ENCODE measurements at regions not wholly inside any gene's neighbourhood (a gene's known extent, or its start where the extent isn't known, plus 50 kb on each side); places are given as distances from the start of the nearest gene placed in this dataset.

- TF ChIP-seq EZH2 (IDR thresholded peaks at IDR 0.05; ENCODE audit: borderline replicate concordance, insufficient read depth, low read depth, low read length, poor library complexity, severe bottlenecking) (no peak), CTCF (IDR thresholded peaks at IDR 0.05) (no peak)
- ChIA-PET POLR2A (no interaction called here), CTCF (no interaction called here)
- ATAC-seq (ENCODE audit: low read depth) (no peak), DNase-seq (no peak)
- WGBS (ENCODE audit: insufficient coverage), result 89% methylated on average over 1 of the region's 1 CpG
- no peaks in the 10 kb centered on the region for H3K27me3 ChIP-seq (replicated peaks in 1 of 4; ENCODE audit: control extremely low read depth in 1 of 4, control insufficient read depth in 3 of 4, insufficient read depth in 4 of 4, low read length in 3 of 4)
- no peaks in the 10 kb centered on the region for H4K20me1 ChIP-seq (ENCODE audit: control insufficient read depth, insufficient read depth, low read length, poor library complexity, severe bottlenecking)
- H3K9ac ChIP-seq (ENCODE audit: low read length), result no peak overlapping the region
- H3K4me1 ChIP-seq (ENCODE audit: control insufficient read depth in 2 of 2, insufficient read depth in 2 of 2, low read length in 2 of 2), result no peaks in the 10 kb centered on the region
- H3K27ac ChIP-seq (ENCODE audit: low read length in 2 of 2), result no peak overlapping the region
- H2AFZ ChIP-seq (ENCODE audit: insufficient read depth, low read depth, low read length, poor library complexity, severe bottlenecking), result no peak overlapping the region
- no peak overlapping the region for H3K4me3 Mint-ChIP-seq
- H3K4me1 Mint-ChIP-seq, result no peaks in the 10 kb centered on the region
- no peak overlapping the region for H3K27ac Mint-ChIP-seq
- H3K4me2 ChIP-seq (replicated peaks; ENCODE audit: low read depth, low read length, poor library complexity, severe bottlenecking), result no peak overlapping the region
- intact Hi-C loops (cut with micrococcal nuclease), result no loop called here
- H3K9me3 ChIP-seq (ENCODE audit: control extremely low read depth in 1 of 3, control insufficient read depth in 2 of 3, insufficient read depth in 1 of 3, low read length in 2 of 3), result peaks cover 0 to 4% (median 0%) of the 10 kb centered on the region in 3 donors
- no peaks in the 10 kb centered on the region for H3K79me2 ChIP-seq (ENCODE audit: control insufficient read depth, insufficient read depth, low read length)
- H3K36me3 ChIP-seq (replicated peaks in 1 of 2; ENCODE audit: control extremely low read depth in 1 of 2, control insufficient read depth in 1 of 2, extremely low read depth in 1 of 2, insufficient read depth in 2 of 2, low read length in 1 of 2), result no peaks in the 10 kb centered on the region
- H3K4me3 ChIP-seq (ENCODE audit: control extremely low read depth in 1 of 5, extremely low read depth in 1 of 5, insufficient read depth in 1 of 5, low read depth in 2 of 5, low read length in 4 of 5), result no peak overlapping the region
- H3K27me3 Mint-ChIP-seq, result no peaks in the 10 kb centered on the region
- peaks cover 2% of the 10 kb centered on the region for H3K9me3 Mint-ChIP-seq (ENCODE audit: insufficient read depth)
These were observed 360.2 kb upstream of the GRIA1 start for GRCh38 chr5:153130296-153130695.

- H3K27ac ChIP-seq (ENCODE audit: low read length in 2 of 2), result no peak overlapping the region
- H3K9ac ChIP-seq (ENCODE audit: low read length), result no peak overlapping the region
- CTCF ChIA-PET, result no interaction called here
- H3K4me2 ChIP-seq (replicated peaks; ENCODE audit: low read depth, low read length, poor library complexity, severe bottlenecking), result no peak overlapping the region
- Mint-ChIP-seq H3K9me3 (ENCODE audit: insufficient read depth) (peaks cover 2% of the 10 kb centered on the region), H3K4me1 (no peaks in the 10 kb centered on the region), H3K27ac (no peak overlapping the region), H3K4me3 (no peak overlapping the region), H3K27me3 (no peaks in the 10 kb centered on the region)
- H3K9me3 ChIP-seq (ENCODE audit: control extremely low read depth in 1 of 3, control insufficient read depth in 2 of 3, insufficient read depth in 1 of 3, low read length in 2 of 3), result peaks cover 0 to 4% (median 0%) of the 10 kb centered on the region in 3 donors
- no peak overlapping the region for H2AFZ ChIP-seq (ENCODE audit: insufficient read depth, low read depth, low read length, poor library complexity, severe bottlenecking)
- H3K36me3 ChIP-seq (replicated peaks in 1 of 2; ENCODE audit: control extremely low read depth in 1 of 2, control insufficient read depth in 1 of 2, extremely low read depth in 1 of 2, insufficient read depth in 2 of 2, low read length in 1 of 2), result no peaks in the 10 kb centered on the region
- TF ChIP-seq EZH2 (IDR thresholded peaks at IDR 0.05; ENCODE audit: borderline replicate concordance, insufficient read depth, low read depth, low read length, poor library complexity, severe bottlenecking) (no peak), CTCF (IDR thresholded peaks at IDR 0.05) (no peak)
- H3K4me1 ChIP-seq (ENCODE audit: control insufficient read depth in 2 of 2, insufficient read depth in 2 of 2, low read length in 2 of 2), result no peaks in the 10 kb centered on the region
- no peak overlapping the region for H3K4me3 ChIP-seq (ENCODE audit: control extremely low read depth in 1 of 5, extremely low read depth in 1 of 5, insufficient read depth in 1 of 5, low read depth in 2 of 5, low read length in 4 of 5)
- DNase-seq (no peak), ATAC-seq (ENCODE audit: low read depth) (no peak)
- H3K79me2 ChIP-seq (ENCODE audit: control insufficient read depth, insufficient read depth, low read length), result no peaks in the 10 kb centered on the region
- no peaks in the 10 kb centered on the region for H3K27me3 ChIP-seq (replicated peaks in 1 of 4; ENCODE audit: control extremely low read depth in 1 of 4, control insufficient read depth in 3 of 4, insufficient read depth in 4 of 4, low read length in 3 of 4)
- POLR2A ChIA-PET, result no interaction called here
- WGBS (ENCODE audit: insufficient coverage), result 30% methylated on average over 1 of the region's 4 CpGs
- intact Hi-C loops (cut with micrococcal nuclease), result no loop called here
- no peaks in the 10 kb centered on the region for H4K20me1 ChIP-seq (ENCODE audit: control insufficient read depth, insufficient read depth, low read length, poor library complexity, severe bottlenecking)
These were observed 355.1 kb upstream of the GRIA1 start for GRCh38 chr5:153135411-153135810.
